Fibroblast of the aortic adventitia (primary cell): ENCODE measurements at regions not wholly inside any gene's neighbourhood (a gene's known extent, or its start where the extent isn't known, plus 50 kb on each side); places are given as distances from the start of the nearest gene placed in this dataset.

Experiments used
- DNase-seq: peaks from one replicate; pipeline ENCODE4 v3.0.0-alpha.2; 2010; ENCODE audit warnings: low read depth
- H3K4me3 ChIP-seq: 2 replicates; pipeline ENCODE4 v1.5.1; 2011; ENCODE audit warnings: low read depth, mild to moderate bottlenecking, control low read depth, low read length, moderate library complexity
- CTCF ChIP-seq: IDR thresholded peaks from 2 replicates; pipeline ENCODE4 v1.5.1; 2011; ENCODE audit warnings: mild to moderate bottlenecking, low read length, control low read depth, inconsistent platforms; ENCODE audit not compliant: insufficient read depth

- no peak overlapping the region for H3K4me3 ChIP-seq
- no peak for DNase-seq
- TF ChIP-seq CTCF = no peak
Measured at GRCh38 chr13:105904034-105904742, 631.3 kb downstream of the EFNB2 start.

DNA sequence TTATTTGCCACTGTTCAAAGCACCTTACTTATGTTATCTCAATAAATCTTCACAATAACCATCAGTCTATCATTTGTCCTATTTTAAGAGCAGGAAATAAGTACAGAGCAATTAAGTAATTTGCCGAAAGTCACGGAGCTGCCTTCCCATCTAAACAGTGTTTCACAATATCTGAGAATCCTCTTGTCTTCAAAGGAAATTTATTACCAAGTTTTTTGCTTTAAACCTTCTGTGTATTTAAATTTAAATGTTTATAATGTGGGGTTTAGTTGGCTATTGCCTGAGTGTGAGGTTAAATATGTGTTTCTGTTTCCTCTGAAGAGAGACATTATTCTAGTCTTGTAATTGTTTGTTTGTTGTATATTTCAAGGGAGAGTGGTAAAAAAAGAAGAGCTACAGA, 633.1 kb downstream of the EFNB2 start:
- no peak for DNase-seq
- TF ChIP-seq CTCF = no peak
- no peak overlapping the region for H3K4me3 ChIP-seq

- no peak for DNase-seq
- no peak for TF ChIP-seq CTCF
- no peak overlapping the region for H3K4me3 ChIP-seq
Measured at GRCh38 chr13:105897575-105897974, 637.9 kb downstream of the EFNB2 start.

GRCh38 chr13:105894697-105895096, 640.8 kb downstream of the EFNB2 start:
- DNase-seq = no peak
- no peak for TF ChIP-seq CTCF
- no peak overlapping the region for H3K4me3 ChIP-seq

GRCh38 chr13:105890509-105890908, 645.0 kb downstream of the EFNB2 start:
- DNase-seq = no peak
- H3K4me3 ChIP-seq = no peak overlapping the region
- no peak for TF ChIP-seq CTCF

DNA sequence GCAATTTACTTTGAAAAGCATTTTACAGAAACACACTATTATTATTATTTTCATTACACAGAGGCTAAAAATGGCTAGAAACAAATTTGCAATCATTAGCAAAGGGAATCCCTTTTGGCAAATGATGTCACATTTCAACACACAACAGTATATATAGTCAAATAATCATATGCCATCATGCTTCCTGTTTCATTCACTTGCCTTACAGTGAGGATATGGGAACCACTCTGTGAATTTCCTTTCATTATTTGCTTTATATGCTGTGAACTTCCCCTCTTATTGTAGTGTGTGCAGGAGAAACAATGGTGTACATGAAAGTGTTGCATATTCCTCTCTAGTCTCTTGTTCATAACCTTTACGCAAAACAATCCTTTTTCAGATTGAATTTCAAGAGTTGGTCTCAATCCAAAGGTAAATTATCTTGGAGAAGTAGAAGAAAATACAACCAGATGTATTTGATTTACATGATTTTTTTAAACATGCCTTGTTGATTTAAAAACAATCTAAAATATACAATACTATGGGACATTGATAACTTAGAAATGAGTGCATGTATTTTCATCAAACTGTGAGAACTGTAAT, 657.3 kb downstream of the EFNB2 start:
- DNase-seq = no peak
- TF ChIP-seq CTCF = no peak
- H3K4me3 ChIP-seq = no peak overlapping the region
